ENCODE measurements at regions not wholly inside any gene's neighbourhood (a gene's known extent, or its start where the extent isn't known, plus 50 kb on each side); places are given as distances from the start of the nearest gene placed in this dataset.

- TF ChIP-seq POLR2A (IDR thresholded peaks at IDR 0.05; ENCODE audit: extremely low read depth, insufficient read length): no peak
- no peak for TF ChIP-seq CTCF (IDR thresholded peaks at IDR 0.05; ENCODE audit: low read depth, low read length)
- TF ChIP-seq MYC (IDR thresholded peaks at IDR 0.05; ENCODE audit: low read depth, low read length): no peak
Observed at GRCh38 chr2:8168876-8169424, 512.9 kb upstream of the ID2 start.

Measured in NB4 (cell line).